AG04449 (cell line): ENCODE measurements at regions not wholly inside any gene's neighbourhood (a gene's known extent, or its start where the extent isn't known, plus 50 kb on each side); places are given as distances from the start of the nearest gene placed in this dataset.

Experiments
- CTCF ChIA-PET: fragments of 350-600 bp; formaldehyde crosslinking; extraction: SDS; loops from one replicate; lab custom pipeline; 2021; ENCODE audit warnings: antibody characterized with exemption; lab: Yijun Ruan, JAX
- POLR2A ChIA-PET: fragments of 400-600, 350-600 bp; formaldehyde crosslinking; extraction: SDS; loops from one replicate; lab custom pipeline; 2020; ENCODE audit warnings: antibody characterized with exemption, inconsistent platforms; lab: Yijun Ruan, JAX
- DNase-seq: peaks from one replicate; pipeline ENCODE4 v3.0.0-alpha.2; 2010; ENCODE audit warnings: low read depth, low spot score
- H3K4me3 ChIP-seq: 2 replicates; pipeline ENCODE4 v1.5.1; 2011; ENCODE audit warnings: low read depth, mild to moderate bottlenecking, control low read depth, low read length
- TF ChIP-seq, protein P1 (sequence below): IDR thresholded peaks from one replicate; pipeline ENCODE4 v1.5.1; 2011; ENCODE audit warnings: mild to moderate bottlenecking, moderate library complexity, low read length, control low read depth, inconsistent platforms; ENCODE audit not compliant: insufficient read depth; ENCODE audit errors: missing control alignments

DNA sequence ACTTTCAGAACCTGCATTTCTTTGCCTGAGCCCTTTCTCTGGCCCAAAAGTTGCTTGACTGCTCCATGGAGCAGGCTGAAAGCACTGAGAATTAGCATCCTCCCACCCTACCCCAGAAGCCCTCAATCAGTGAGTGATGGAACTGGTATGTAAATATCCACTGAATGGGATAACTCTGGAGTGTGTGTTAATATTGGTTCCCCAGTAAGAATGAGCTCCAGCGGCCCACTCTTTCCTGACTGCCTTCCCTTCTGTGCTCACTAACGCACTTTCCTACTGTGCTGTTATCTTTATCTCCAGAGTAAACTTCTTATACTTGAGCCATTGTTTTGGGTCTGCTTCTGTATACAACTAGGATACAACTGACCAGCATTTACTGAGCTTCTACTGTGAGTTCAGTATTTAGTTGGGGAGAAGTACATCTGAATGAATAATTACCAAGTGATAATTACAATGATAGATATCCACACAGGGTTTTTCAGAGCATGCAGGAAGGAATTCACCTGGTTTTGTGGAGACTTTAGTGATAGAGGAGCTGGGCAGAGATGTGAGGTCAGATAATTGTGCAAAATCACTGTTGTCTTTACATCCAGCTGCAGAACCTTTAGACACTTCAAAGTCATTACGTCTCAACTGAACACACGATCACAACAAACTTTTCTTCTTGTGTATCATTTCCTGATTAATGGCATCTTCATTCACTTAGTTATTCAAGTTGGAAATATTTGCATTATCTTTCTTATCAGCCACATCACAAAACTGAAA, 149.2 kb upstream of the BTG1 start:
- POLR2A ChIA-PET, result interaction anchor here (0.8 to 1.5 kb wide), 3 partner anchors 69 to 149 kb away, joined by 3 read pairs; partner anchors contain the start of gene BTG1
- TF ChIP-seq, protein P1, sequence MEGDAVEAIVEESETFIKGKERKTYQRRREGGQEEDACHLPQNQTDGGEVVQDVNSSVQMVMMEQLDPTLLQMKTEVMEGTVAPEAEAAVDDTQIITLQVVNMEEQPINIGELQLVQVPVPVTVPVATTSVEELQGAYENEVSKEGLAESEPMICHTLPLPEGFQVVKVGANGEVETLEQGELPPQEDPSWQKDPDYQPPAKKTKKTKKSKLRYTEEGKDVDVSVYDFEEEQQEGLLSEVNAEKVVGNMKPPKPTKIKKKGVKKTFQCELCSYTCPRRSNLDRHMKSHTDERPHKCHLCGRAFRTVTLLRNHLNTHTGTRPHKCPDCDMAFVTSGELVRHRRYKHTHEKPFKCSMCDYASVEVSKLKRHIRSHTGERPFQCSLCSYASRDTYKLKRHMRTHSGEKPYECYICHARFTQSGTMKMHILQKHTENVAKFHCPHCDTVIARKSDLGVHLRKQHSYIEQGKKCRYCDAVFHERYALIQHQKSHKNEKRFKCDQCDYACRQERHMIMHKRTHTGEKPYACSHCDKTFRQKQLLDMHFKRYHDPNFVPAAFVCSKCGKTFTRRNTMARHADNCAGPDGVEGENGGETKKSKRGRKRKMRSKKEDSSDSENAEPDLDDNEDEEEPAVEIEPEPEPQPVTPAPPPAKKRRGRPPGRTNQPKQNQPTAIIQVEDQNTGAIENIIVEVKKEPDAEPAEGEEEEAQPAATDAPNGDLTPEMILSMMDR, result no peak
- no peak for DNase-seq
- CTCF ChIA-PET, result no interaction called here
- H3K4me3 ChIP-seq, result no peak overlapping the region

DNA sequence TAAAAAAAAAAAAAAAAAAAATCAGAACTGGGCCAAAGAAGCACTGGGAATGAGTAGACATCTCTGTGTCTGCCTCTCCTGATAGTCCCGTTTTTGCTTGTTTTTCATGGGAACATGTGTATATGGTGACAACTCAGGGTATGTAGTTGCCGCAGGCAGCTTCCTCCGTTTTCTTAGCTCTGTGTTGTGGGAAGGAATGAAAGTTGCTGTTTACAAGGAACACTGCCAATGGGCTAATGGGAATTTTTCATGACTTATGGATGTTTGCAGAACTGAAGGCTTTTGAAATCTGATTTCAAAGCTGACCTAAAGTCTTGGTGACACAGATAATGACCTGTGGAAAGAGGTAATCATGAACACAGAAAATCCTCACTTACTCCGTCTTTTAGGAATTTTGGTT, 146.4 kb upstream of the BTG1 start:
- TF ChIP-seq, protein P1, result no peak
- ChIA-PET CTCF (no interaction called here), POLR2A (no interaction called here)
- no peak for DNase-seq
- H3K4me3 ChIP-seq, result no peak overlapping the region

DNA sequence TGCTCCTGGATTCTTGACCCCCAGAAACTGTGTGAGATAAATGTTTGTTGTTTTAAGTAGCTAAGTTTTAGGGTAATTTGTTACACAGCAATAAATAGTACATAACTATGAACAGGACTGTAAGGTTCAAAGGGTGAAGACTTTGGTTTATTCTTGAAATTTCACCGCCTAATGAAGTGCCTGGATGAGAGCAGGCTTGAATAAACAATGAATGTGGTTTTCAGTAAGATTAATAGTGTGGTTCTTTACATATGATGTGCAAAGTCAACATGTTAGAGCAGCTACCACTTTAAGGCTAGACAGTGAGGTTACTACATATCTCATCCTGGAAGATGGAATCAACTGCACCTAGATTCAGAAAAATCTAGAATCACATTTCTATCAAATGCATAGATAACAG, 145.2 kb upstream of the BTG1 start:
- H3K4me3 ChIP-seq, result no peak overlapping the region
- POLR2A ChIA-PET, result interaction anchor here (1.5 kb wide), 1 partner anchor 146 kb away, joined by 14 read pairs; the partner anchor contains the start of gene BTG1
- TF ChIP-seq, protein P1, result no peak
- no peak for DNase-seq
- CTCF ChIA-PET, result no interaction called here

DNA sequence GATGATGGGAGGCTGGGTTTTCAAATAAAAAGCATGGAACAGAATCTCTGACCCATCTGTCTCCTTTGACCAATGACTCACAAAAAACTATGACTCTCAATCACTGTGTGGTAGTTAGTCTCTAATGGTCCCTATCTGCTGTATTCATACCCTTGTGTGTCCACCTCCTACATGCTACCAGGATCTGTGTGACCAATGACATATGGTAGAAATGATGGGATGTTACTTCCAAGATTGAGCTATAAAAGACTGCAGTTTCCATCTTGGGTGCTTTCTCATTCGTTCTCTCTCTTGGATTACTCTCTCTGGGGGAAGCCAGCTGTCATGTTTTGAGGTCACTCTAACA, 144.7 kb upstream of the BTG1 start:
- TF ChIP-seq, protein P1, result no peak
- CTCF ChIA-PET, result no interaction called here
- DNase-seq, result no peak
- no peak overlapping the region for H3K4me3 ChIP-seq
- POLR2A ChIA-PET, result interaction anchor here (1.5 kb wide), 1 partner anchor 145 kb away, joined by 14 read pairs; the partner anchor contains the start of gene BTG1

DNA sequence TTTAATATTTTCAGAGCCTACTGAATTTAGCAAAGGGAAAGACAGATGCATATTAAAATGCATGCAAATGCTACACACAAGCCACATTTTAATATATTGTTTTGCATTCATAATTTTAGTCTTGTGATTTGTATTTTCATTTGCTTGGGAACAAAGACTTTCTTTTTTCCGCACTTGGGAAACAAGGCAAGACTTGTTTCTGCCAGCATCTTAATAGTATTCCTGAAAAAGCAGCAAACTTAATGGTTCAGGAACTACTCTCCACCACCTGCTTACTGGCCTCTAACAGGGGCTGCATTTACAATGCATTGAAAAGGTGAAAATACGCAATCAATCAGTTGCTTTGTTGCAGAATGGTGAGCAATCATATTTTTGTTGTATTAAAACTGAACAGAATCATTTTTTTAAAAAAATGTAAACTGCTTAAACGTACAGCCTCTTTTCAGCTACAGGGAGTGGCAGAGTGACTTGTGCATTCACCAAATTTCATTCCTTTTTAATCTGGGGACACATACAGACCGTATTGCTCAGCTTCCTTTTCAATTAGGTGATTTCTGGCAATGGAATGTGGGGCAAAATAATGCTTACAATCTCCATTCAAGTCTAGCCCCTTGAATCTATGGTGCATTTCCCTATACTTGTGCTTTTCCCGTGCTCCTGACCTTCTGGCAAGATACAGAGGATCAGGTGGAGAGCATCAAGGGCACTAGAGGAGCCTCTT, 144.1 kb upstream of the BTG1 start:
- TF ChIP-seq, protein P1, result no peak
- ChIA-PET POLR2A (interaction anchor here (1.5 kb wide), 1 partner anchor 145 kb away, joined by 14 read pairs; the partner anchor contains the start of gene BTG1), CTCF (no interaction called here)
- H3K4me3 ChIP-seq, result no peak overlapping the region
- DNase-seq, result no peak

DNA sequence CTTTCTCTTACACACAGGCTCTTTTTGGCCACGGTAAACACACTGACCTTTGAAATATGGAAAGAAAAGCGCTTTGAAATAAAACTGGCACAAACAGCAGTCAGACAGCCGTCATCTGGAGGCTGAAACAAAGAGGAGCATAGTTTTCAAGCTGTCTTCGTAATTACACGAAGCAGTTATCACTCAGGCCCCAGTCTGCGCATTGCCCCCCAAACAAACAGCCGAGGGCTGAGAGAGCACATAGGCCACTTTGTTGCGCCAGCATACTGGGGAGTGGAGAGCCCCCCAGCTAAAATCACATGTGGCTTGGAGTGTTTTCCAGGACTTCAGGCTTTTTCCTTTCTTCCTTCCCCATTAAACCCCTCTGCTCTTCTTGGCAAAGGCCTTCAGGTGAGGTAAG, 142.9 kb upstream of the BTG1 start:
- TF ChIP-seq, protein P1, result no peak
- no peak for DNase-seq
- CTCF ChIA-PET, result no interaction called here
- H3K4me3 ChIP-seq, result no peak overlapping the region
- POLR2A ChIA-PET, result no interaction called here
